HEK293T (cell line): ENCODE measurements at regions not wholly inside any gene's neighbourhood (a gene's known extent, or its start where the extent isn't known, plus 50 kb on each side); places are given as distances from the start of the nearest gene placed in this dataset.
"Not testable (repeated sequence)": the region's sequence is repeated elsewhere in the genome, so short reads cannot be mapped to it uniquely, and the experiment has no call there.

Experiments used
- CTCF ChIA-PET: fragments of 350-600 bp; formaldehyde crosslinking; extraction: SDS; loops from one replicate; lab custom pipeline; 2021; ENCODE audit warnings: antibody characterized with exemption, inconsistent platforms; lab: Yijun Ruan, JAX
- POLR2A ChIA-PET: fragments of 350-600 bp; formaldehyde crosslinking; extraction: SDS; loops from one replicate; lab custom pipeline; 2020; ENCODE audit warnings: antibody characterized with exemption, inconsistent platforms; lab: Yijun Ruan, JAX
- DNase-seq: peaks from one replicate; pipeline ENCODE4 v3.0.0; 2012; ENCODE audit warnings: mixed read lengths; ENCODE audit errors: extremely low spot score
- ARNT ChIP-seq: fragments of 450-650 bp; IDR thresholded peaks from 2 replicates; pipeline ENCODE4 v1.6.1; 2017; ENCODE audit warnings: mild to moderate bottlenecking
- BHLHE40 ChIP-seq: fragments of 450-650 bp; IDR thresholded peaks from 2 replicates; pipeline ENCODE4 v1.6.1; 2016; ENCODE audit warnings: mild to moderate bottlenecking, moderate library complexity, borderline replicate concordance
- CTBP1 ChIP-seq: fragments of 450-650 bp; IDR thresholded peaks from 2 replicates; pipeline ENCODE4 v1.6.1; 2016; ENCODE audit warnings: borderline replicate concordance
- ELF4 ChIP-seq: fragments of 450-650 bp; IDR thresholded peaks from 2 replicates; pipeline ENCODE4 v1.6.1; 2017; ENCODE audit warnings: antibody characterized with exemption
- FOXA1 ChIP-seq: fragments of 450-650 bp; IDR thresholded peaks from 2 replicates; pipeline ENCODE4 v1.6.1; 2016; ENCODE audit warnings: mild to moderate bottlenecking
- FOXK2 ChIP-seq: fragments of 450-650 bp; IDR thresholded peaks from 2 replicates; pipeline ENCODE4 v1.6.1; 2016; ENCODE audit warnings: mild to moderate bottlenecking
- FOXM1 ChIP-seq: fragments of 450-650 bp; IDR thresholded peaks from 2 replicates; pipeline ENCODE4 v1.6.1; 2017; ENCODE audit warnings: mild to moderate bottlenecking, borderline replicate concordance
- HDGF ChIP-seq: fragments of 450-650 bp; IDR thresholded peaks from 2 replicates; pipeline ENCODE4 v1.6.1; 2017; ENCODE audit warnings: antibody characterized with exemption, borderline replicate concordance
- L3MBTL2 ChIP-seq: fragments of 450-650 bp; conservative IDR thresholded peaks from 2 replicates; pipeline ENCODE4 v1.6.1; 2016; ENCODE audit warnings: mild to moderate bottlenecking
- LEF1 ChIP-seq: fragments of 450-650 bp; IDR thresholded peaks from 2 replicates; pipeline ENCODE4 v1.6.1; 2017; ENCODE audit warnings: mild to moderate bottlenecking, borderline replicate concordance
- NFRKB ChIP-seq: fragments of 450-650 bp; IDR thresholded peaks from 2 replicates; pipeline ENCODE4 v1.6.1; 2016; ENCODE audit warnings: mild to moderate bottlenecking, moderate library complexity
- SP1 ChIP-seq: fragments of 450-650 bp; IDR thresholded peaks from 2 replicates; pipeline ENCODE4 v1.6.1; 2017
- SUZ12 ChIP-seq: fragments of 450-650 bp; IDR thresholded peaks from 2 replicates; pipeline ENCODE4 v1.6.1; 2016; ENCODE audit warnings: mild to moderate bottlenecking
- TARDBP ChIP-seq: fragments of 450-650 bp; IDR thresholded peaks from 2 replicates; pipeline ENCODE4 v1.6.1; 2016
- ZNF384 ChIP-seq: fragments of 450-650 bp; IDR thresholded peaks from 2 replicates; pipeline ENCODE4 v1.6.1; 2016
- TF ChIP-seq, protein P1 (sequence below): fragments of 450-650 bp; IDR thresholded peaks from 2 replicates; pipeline ENCODE4 v1.6.1; 2016

DNA sequence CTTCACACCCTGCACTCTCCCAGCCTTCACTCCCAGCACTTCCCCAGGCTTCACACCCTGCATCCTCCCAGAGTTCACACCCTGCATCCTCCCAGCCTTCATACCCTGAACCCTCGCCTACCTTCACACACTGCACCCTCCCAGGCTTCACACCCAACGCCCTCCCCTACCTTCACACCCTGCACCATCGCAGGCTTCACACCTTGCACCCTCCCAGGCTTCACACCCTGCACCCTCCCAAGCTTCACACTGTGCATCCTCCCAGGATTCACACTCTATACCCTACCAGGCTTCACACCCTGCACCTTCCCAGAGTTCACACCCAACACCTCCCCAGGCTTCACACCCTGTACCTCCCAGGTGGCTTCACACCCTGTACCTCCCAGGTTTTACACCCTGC is 448.7 kb upstream of the MYT1L start:
- no peak for DNase-seq
- CTCF ChIA-PET = no interaction called here
- POLR2A ChIA-PET = no interaction called here
- TF ChIP-seq SP1 = no peak
- TF ChIP-seq HDGF = no peak
- TF ChIP-seq, protein P1, sequence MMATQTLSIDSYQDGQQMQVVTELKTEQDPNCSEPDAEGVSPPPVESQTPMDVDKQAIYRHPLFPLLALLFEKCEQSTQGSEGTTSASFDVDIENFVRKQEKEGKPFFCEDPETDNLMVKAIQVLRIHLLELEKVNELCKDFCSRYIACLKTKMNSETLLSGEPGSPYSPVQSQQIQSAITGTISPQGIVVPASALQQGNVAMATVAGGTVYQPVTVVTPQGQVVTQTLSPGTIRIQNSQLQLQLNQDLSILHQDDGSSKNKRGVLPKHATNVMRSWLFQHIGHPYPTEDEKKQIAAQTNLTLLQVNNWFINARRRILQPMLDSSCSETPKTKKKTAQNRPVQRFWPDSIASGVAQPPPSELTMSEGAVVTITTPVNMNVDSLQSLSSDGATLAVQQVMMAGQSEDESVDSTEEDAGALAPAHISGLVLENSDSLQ = no peak
- no peak for TF ChIP-seq NFRKB
- no peak for TF ChIP-seq TARDBP
- TF ChIP-seq ZNF384 = no peak
- no peak for TF ChIP-seq FOXA1
- TF ChIP-seq FOXK2 = no peak
- no peak for TF ChIP-seq SUZ12
- TF ChIP-seq L3MBTL2 = no peak
- TF ChIP-seq ARNT = no peak
- no peak for TF ChIP-seq CTBP1
- TF ChIP-seq ELF4 = no peak
- TF ChIP-seq LEF1 = no peak
- TF ChIP-seq BHLHE40 = no peak
- TF ChIP-seq FOXM1 = no peak

DNA sequence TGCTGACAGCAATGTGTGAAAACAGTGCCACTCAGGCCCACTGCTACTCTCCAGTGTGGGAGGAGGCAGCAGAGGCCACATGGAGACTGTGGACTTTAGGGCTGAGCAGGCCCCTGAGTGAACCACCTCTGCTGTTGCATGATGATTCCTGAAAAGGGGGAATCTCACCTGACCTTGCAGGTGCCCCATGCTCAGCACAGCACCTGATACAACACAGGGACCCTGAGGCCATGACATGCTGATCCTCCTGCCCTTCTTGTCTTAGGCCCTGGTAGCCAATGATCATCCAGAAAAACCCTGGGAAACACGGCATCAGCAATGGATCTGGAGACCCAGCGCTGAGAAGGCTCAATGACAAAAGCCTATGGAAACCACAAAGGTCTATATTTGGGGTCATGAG is 446.8 kb upstream of the MYT1L start:
- CTCF ChIA-PET = no interaction called here
- TF ChIP-seq FOXK2 = no peak
- TF ChIP-seq SUZ12 = no peak
- TF ChIP-seq SP1 = no peak
- TF ChIP-seq BHLHE40 = no peak
- TF ChIP-seq CTBP1 = no peak
- TF ChIP-seq, protein P1 = no peak
- no peak for TF ChIP-seq NFRKB
- no peak for TF ChIP-seq ARNT
- TF ChIP-seq L3MBTL2 = no peak
- TF ChIP-seq HDGF = no peak
- no peak for TF ChIP-seq TARDBP
- no peak for TF ChIP-seq ELF4
- TF ChIP-seq LEF1 = no peak
- TF ChIP-seq FOXM1 = no peak
- no peak for TF ChIP-seq ZNF384
- no peak for TF ChIP-seq FOXA1
- no peak for DNase-seq
- POLR2A ChIA-PET = no interaction called here

DNA sequence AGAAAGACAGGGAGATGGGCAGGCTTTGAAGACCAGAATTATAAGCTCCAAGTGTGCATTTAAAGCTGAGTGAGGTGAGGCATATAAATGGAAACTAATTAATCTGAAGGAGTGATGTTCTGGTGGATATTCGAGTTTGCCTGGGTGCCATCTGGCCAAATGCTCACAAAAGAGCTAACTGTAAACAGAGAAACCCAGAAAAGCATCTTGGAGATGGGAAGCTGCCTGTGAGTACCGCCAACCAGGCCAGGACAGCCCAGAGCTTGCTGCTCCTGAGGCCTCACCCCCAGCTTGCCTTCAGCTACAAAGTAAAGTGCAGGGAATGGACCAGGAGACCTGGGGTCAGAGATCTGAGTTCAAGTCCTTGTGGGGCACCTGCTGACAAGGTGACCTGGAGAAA is 446.1 kb upstream of the MYT1L start:
- ChIA-PET CTCF (no interaction called here), POLR2A (no interaction called here)
- TF ChIP-seq ELF4 (no peak), NFRKB (no peak), SUZ12 (no peak), HDGF (no peak), L3MBTL2 (no peak), SP1 (no peak), TARDBP (no peak), ARNT (no peak), FOXA1 (no peak), BHLHE40 (no peak), FOXK2 (no peak), CTBP1 (no peak), ZNF384 (no peak), LEF1 (no peak)
- TF ChIP-seq, protein P1 = no peak
- no peak for DNase-seq

DNA sequence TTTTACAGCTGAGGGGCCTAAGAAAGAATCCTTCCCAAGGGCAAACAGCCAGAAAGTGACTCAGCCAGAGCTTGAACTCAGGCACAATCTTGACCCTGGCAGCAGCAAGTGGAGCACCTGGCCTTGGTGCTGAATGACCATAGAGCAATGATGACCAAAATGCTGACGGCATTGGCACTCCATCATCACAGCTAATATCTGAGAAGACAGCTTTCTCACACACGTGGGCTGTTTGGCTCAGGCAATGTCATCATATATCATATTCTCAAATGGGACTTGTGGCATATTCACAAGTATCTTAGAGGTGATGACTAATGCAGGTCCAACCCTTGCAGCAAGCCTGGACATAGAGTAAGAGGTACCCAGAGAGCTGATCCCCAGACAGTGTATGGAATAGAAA is 443.9 kb upstream of the MYT1L start:
- POLR2A ChIA-PET = no interaction called here
- DNase-seq = no peak
- TF ChIP-seq CTBP1 = no peak
- no peak for TF ChIP-seq SP1
- no peak for TF ChIP-seq ARNT
- no peak for TF ChIP-seq L3MBTL2
- TF ChIP-seq TARDBP = no peak
- no peak for TF ChIP-seq SUZ12
- no peak for TF ChIP-seq HDGF
- TF ChIP-seq, protein P1 = no peak
- no peak for TF ChIP-seq BHLHE40
- TF ChIP-seq ELF4 = no peak
- TF ChIP-seq FOXA1 = no peak
- TF ChIP-seq NFRKB = no peak
- no peak for TF ChIP-seq FOXM1
- no peak for TF ChIP-seq ZNF384
- no peak for TF ChIP-seq LEF1
- no peak for TF ChIP-seq FOXK2
- CTCF ChIA-PET = no interaction called here

DNA sequence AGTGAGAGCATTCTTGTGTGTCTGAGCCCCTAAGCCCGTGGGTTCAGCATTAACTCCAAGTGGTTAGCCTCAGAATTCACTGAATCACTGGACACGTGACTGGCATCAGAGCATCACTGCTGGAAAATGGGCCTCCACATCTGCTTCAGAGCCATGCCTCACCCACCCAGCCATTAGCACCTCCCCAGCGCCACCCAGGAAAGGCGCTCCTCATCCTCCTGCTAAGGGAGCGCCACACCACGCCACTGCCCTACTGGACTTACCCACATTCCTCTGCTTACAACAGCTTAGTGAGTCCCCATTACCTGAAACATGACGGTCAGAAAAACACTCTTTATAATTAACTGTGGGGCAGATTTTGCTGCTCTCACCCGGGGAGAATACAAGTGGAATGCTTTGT is 442.6 kb upstream of the MYT1L start:
- TF ChIP-seq ELF4 (no peak), CTBP1 (no peak), SUZ12 (no peak), HDGF (no peak), NFRKB (no peak), SP1 (no peak), FOXK2 (no peak), FOXA1 (no peak), TARDBP (no peak), ZNF384 (no peak), FOXM1 (no peak), L3MBTL2 (no peak), LEF1 (no peak), BHLHE40 (no peak), ARNT (no peak)
- TF ChIP-seq, protein P1 = no peak
- CTCF ChIA-PET = interaction anchor here (0.5 kb wide), 1 partner anchor 488 kb away, joined by 5 read pairs; no protein-coding TSS in a partner anchor
- POLR2A ChIA-PET = no interaction called here
- DNase-seq = no peak

DNA sequence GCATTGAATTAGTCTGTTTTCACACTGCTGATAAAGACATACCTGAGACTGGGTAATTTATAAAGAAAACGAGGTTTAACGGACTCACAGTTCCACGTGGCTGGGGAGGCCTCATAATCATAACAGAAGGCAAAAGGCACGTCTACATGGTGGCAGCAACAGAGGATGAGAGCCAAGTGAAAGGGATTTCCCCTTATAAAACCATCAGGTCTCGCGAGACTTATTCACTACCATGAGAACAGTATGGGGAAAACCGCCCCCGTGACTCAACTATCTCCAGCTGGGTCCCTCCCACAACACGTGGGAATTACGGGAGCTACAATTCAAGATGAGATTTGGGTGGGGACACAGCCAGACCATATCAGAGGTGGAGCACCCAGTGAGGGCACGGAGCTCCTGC is 442.0 kb upstream of the MYT1L start:
- CTCF ChIA-PET = interaction anchor here (0.5 kb wide), 1 partner anchor 487 kb away, joined by 5 read pairs; no protein-coding TSS in a partner anchor
- DNase-seq, POLR2A ChIA-PET: not testable (repeated sequence)
